ENCODE measurements at regions not wholly inside any gene's neighbourhood (a gene's known extent, or its start where the extent isn't known, plus 50 kb on each side); places are given as distances from the start of the nearest gene placed in this dataset.
A peak's percentile ranks its signal among the peaks of the same experiment; 100 is the strongest.

- WGBS (ENCODE audit: insufficient coverage): 100% methylated on average over 1 of the region's 1 CpG
- Histone ChIP-seq H3K9me3 (ENCODE audit: control insufficient read depth, insufficient read depth, low read length) (no peaks in the 10 kb centered on the region), H3K4me3 (ENCODE audit: low read depth, low read length) (no peak overlapping the region), H3K4me1 (ENCODE audit: control insufficient read depth, insufficient read depth, low read length) (no peaks in the 10 kb centered on the region), H3K27me3 (ENCODE audit: control insufficient read depth, insufficient read depth, low read length) (no peaks in the 10 kb centered on the region), H3K36me3 (ENCODE audit: control insufficient read depth, insufficient read depth, low read length) (no peaks in the 10 kb centered on the region), H3K27ac (ENCODE audit: low read depth, low read length) (no peak overlapping the region)
- DNase-seq (ENCODE audit: low read depth in 4 of 6, low spot score in 6 of 6): no peak
Observed at GRCh38 chr7:84809877-84810276, 377.0 kb downstream of the SEMA3D start.

- Histone ChIP-seq H3K9me3 (ENCODE audit: control insufficient read depth, insufficient read depth, low read length) (no peaks in the 10 kb centered on the region), H3K36me3 (ENCODE audit: control insufficient read depth, insufficient read depth, low read length) (no peaks in the 10 kb centered on the region), H3K4me1 (ENCODE audit: control insufficient read depth, insufficient read depth, low read length) (no peaks in the 10 kb centered on the region), H3K27ac (ENCODE audit: low read depth, low read length) (no peak overlapping the region), H3K27me3 (ENCODE audit: control insufficient read depth, insufficient read depth, low read length) (no peaks in the 10 kb centered on the region), H3K4me3 (ENCODE audit: low read depth, low read length) (no peak overlapping the region)
- no CpG with 5 or more reads among the region's 3 CpGs for WGBS (ENCODE audit: insufficient coverage)
- no peak for DNase-seq (ENCODE audit: low read depth in 4 of 6, low spot score in 6 of 6)
Observed at GRCh38 chr7:84803979-84804378, 382.9 kb downstream of the SEMA3D start.

GRCh38 chr7:84801396-84801795 lies 385.5 kb downstream of the SEMA3D start:
- Histone ChIP-seq H3K4me1 (ENCODE audit: control insufficient read depth, insufficient read depth, low read length) (no peaks in the 10 kb centered on the region), H3K4me3 (ENCODE audit: low read depth, low read length) (no peak overlapping the region), H3K27ac (ENCODE audit: low read depth, low read length) (no peak overlapping the region), H3K36me3 (ENCODE audit: control insufficient read depth, insufficient read depth, low read length) (no peaks in the 10 kb centered on the region), H3K9me3 (ENCODE audit: control insufficient read depth, insufficient read depth, low read length) (no peaks in the 10 kb centered on the region), H3K27me3 (ENCODE audit: control insufficient read depth, insufficient read depth, low read length) (no peaks in the 10 kb centered on the region)
- no peak for DNase-seq (ENCODE audit: low read depth in 4 of 6, low spot score in 6 of 6)

GRCh38 chr7:84800846-84801245 lies 386.0 kb downstream of the SEMA3D start:
- Histone ChIP-seq H3K27ac (ENCODE audit: low read depth, low read length) (no peak overlapping the region), H3K36me3 (ENCODE audit: control insufficient read depth, insufficient read depth, low read length) (no peaks in the 10 kb centered on the region), H3K9me3 (ENCODE audit: control insufficient read depth, insufficient read depth, low read length) (no peaks in the 10 kb centered on the region), H3K27me3 (ENCODE audit: control insufficient read depth, insufficient read depth, low read length) (no peaks in the 10 kb centered on the region), H3K4me3 (ENCODE audit: low read depth, low read length) (no peak overlapping the region), H3K4me1 (ENCODE audit: control insufficient read depth, insufficient read depth, low read length) (no peaks in the 10 kb centered on the region)
- no peak for DNase-seq (ENCODE audit: low read depth in 4 of 6, low spot score in 6 of 6)
- no CpG with 5 or more reads among the region's 1 CpG for WGBS (ENCODE audit: insufficient coverage)

GRCh38 chr7:84799106-84799505 lies 387.8 kb downstream of the SEMA3D start:
- WGBS (ENCODE audit: insufficient coverage): 40% methylated on average over 1 of the region's 4 CpGs
- no peak for DNase-seq (ENCODE audit: low read depth in 4 of 6, low spot score in 6 of 6)
- no peaks in the 10 kb centered on the region for H3K36me3 ChIP-seq (ENCODE audit: control insufficient read depth, insufficient read depth, low read length)
- H3K9me3 ChIP-seq (ENCODE audit: control insufficient read depth, insufficient read depth, low read length): peaks cover 2% of the 10 kb centered on the region
- H3K4me3 ChIP-seq (ENCODE audit: low read depth, low read length): no peak overlapping the region
- no peaks in the 10 kb centered on the region for H3K27me3 ChIP-seq (ENCODE audit: control insufficient read depth, insufficient read depth, low read length)
- no peaks in the 10 kb centered on the region for H3K4me1 ChIP-seq (ENCODE audit: control insufficient read depth, insufficient read depth, low read length)
- no peak overlapping the region for H3K27ac ChIP-seq (ENCODE audit: low read depth, low read length)

GRCh38 chr7:84792231-84792893 lies 394.5 kb downstream of the SEMA3D start:
- WGBS (ENCODE audit: insufficient coverage): 78% methylated on average over 2 of the region's 8 CpGs
- peak in 1 of 6 donors; percentile 57 for DNase-seq (ENCODE audit: low read depth in 4 of 6, low spot score in 6 of 6)
- no peak overlapping the region for H3K27ac ChIP-seq (ENCODE audit: low read depth, low read length)
- no peaks in the 10 kb centered on the region for H3K4me1 ChIP-seq (ENCODE audit: control insufficient read depth, insufficient read depth, low read length)
- no peaks in the 10 kb centered on the region for H3K27me3 ChIP-seq (ENCODE audit: control insufficient read depth, insufficient read depth, low read length)
- H3K4me3 ChIP-seq (ENCODE audit: low read depth, low read length): no peak overlapping the region
- H3K36me3 ChIP-seq (ENCODE audit: control insufficient read depth, insufficient read depth, low read length): no peaks in the 10 kb centered on the region
- peaks cover 2% of the 10 kb centered on the region for H3K9me3 ChIP-seq (ENCODE audit: control insufficient read depth, insufficient read depth, low read length)

- no CpG with 5 or more reads among the region's 2 CpGs for WGBS (ENCODE audit: insufficient coverage)
- H3K27me3 ChIP-seq (ENCODE audit: control insufficient read depth, insufficient read depth, low read length): no peaks in the 10 kb centered on the region
- H3K9me3 ChIP-seq (ENCODE audit: control insufficient read depth, insufficient read depth, low read length): peaks cover 2% of the 10 kb centered on the region
- no peak overlapping the region for H3K27ac ChIP-seq (ENCODE audit: low read depth, low read length)
- H3K36me3 ChIP-seq (ENCODE audit: control insufficient read depth, insufficient read depth, low read length): no peaks in the 10 kb centered on the region
- no peak overlapping the region for H3K4me3 ChIP-seq (ENCODE audit: low read depth, low read length)
- no peaks in the 10 kb centered on the region for H3K4me1 ChIP-seq (ENCODE audit: control insufficient read depth, insufficient read depth, low read length)
- no peak for DNase-seq (ENCODE audit: low read depth in 4 of 6, low spot score in 6 of 6)
Observed at GRCh38 chr7:84790882-84791281, 396.0 kb downstream of the SEMA3D start.

GRCh38 chr7:84786073-84786472 lies 400.8 kb downstream of the SEMA3D start:
- no peaks in the 10 kb centered on the region for H3K36me3 ChIP-seq (ENCODE audit: control insufficient read depth, insufficient read depth, low read length)
- DNase-seq (ENCODE audit: low read depth in 4 of 6, low spot score in 6 of 6): no peak
- no peaks in the 10 kb centered on the region for H3K9me3 ChIP-seq (ENCODE audit: control insufficient read depth, insufficient read depth, low read length)
- H3K4me1 ChIP-seq (ENCODE audit: control insufficient read depth, insufficient read depth, low read length): no peaks in the 10 kb centered on the region
- H3K4me3 ChIP-seq (ENCODE audit: low read depth, low read length): no peak overlapping the region
- no CpG with 5 or more reads among the region's 2 CpGs for WGBS (ENCODE audit: insufficient coverage)
- H3K27ac ChIP-seq (ENCODE audit: low read depth, low read length): no peak overlapping the region
- H3K27me3 ChIP-seq (ENCODE audit: control insufficient read depth, insufficient read depth, low read length): no peaks in the 10 kb centered on the region

- DNase-seq (ENCODE audit: low read depth in 4 of 6, low spot score in 6 of 6): no peak
- whole genome bisulfite sequencing (ENCODE audit: insufficient coverage): no CpG with 5 or more reads among the region's 3 CpGs
- Histone ChIP-seq H3K27ac (ENCODE audit: low read depth, low read length) (no peak overlapping the region), H3K36me3 (ENCODE audit: control insufficient read depth, insufficient read depth, low read length) (no peaks in the 10 kb centered on the region), H3K4me1 (ENCODE audit: control insufficient read depth, insufficient read depth, low read length) (no peaks in the 10 kb centered on the region), H3K4me3 (ENCODE audit: low read depth, low read length) (no peak overlapping the region), H3K9me3 (ENCODE audit: control insufficient read depth, insufficient read depth, low read length) (no peaks in the 10 kb centered on the region), H3K27me3 (ENCODE audit: control insufficient read depth, insufficient read depth, low read length) (no peaks in the 10 kb centered on the region)
Observed at GRCh38 chr7:84784450-84784849, 402.4 kb downstream of the SEMA3D start.

GRCh38 chr7:84783141-84783778 lies 403.6 kb downstream of the SEMA3D start:
- Histone ChIP-seq H3K9me3 (ENCODE audit: control insufficient read depth, insufficient read depth, low read length) (no peaks in the 10 kb centered on the region), H3K36me3 (ENCODE audit: control insufficient read depth, insufficient read depth, low read length) (no peaks in the 10 kb centered on the region), H3K27ac (ENCODE audit: low read depth, low read length) (no peak overlapping the region), H3K4me1 (ENCODE audit: control insufficient read depth, insufficient read depth, low read length) (no peaks in the 10 kb centered on the region), H3K4me3 (ENCODE audit: low read depth, low read length) (no peak overlapping the region), H3K27me3 (ENCODE audit: control insufficient read depth, insufficient read depth, low read length) (no peaks in the 10 kb centered on the region)
- WGBS (ENCODE audit: insufficient coverage): no CpG with 5 or more reads among the region's 2 CpGs
- no peak for DNase-seq (ENCODE audit: low read depth in 4 of 6, low spot score in 6 of 6)

All from spinal cord (tissue), 9 donors.